CD14-positive monocyte (primary cell): ENCODE measurements at regions not wholly inside any gene's neighbourhood (a gene's known extent, or its start where the extent isn't known, plus 50 kb on each side); places are given as distances from the start of the nearest gene placed in this dataset.

Source experiments
- DNase-seq, 3 donors: peaks; one replicate each; pipeline ENCODE4 v3.0.0-alpha.2; 2011 to 2022
- H2AFZ ChIP-seq: 2 replicates; pipeline ENCODE4 v1.6.0; 2012; ENCODE audit warnings: mild to moderate bottlenecking, low read depth, low read length, inconsistent platforms; ENCODE audit not compliant: insufficient read depth, poor library complexity, severe bottlenecking
- H3K27ac ChIP-seq, 2 donors: 1 replicate in 1 of 2; 2 replicates in 1 of 2; pipeline ENCODE4 v1.5.1; 2012 to 2013; ENCODE audit warnings: low read length in 2 of 2, control low read depth in 1 of 2, inconsistent platforms in 1 of 2, low read depth in 1 of 2, mild to moderate bottlenecking in 1 of 2
- H3K27me3 ChIP-seq, 2 donors: one replicate each; pipeline versions ENCODE4 v1.6.0 to v1.6.1; 2011 to 2013; ENCODE audit warnings: low read length in 2 of 2; ENCODE audit not compliant: control insufficient read depth in 2 of 2, insufficient read depth in 2 of 2
- H3K36me3 ChIP-seq, 2 donors: replicated peaks in 1 of 2; 1 replicate in 1 of 2; 2 replicates in 1 of 2; pipeline versions ENCODE4 v1.5.1 to v1.6.1; 2012 to 2013; ENCODE audit warnings: low read length in 2 of 2, control low read depth in 1 of 2, inconsistent platforms in 1 of 2, mild to moderate bottlenecking in 1 of 2; ENCODE audit not compliant: insufficient read depth in 2 of 2, control insufficient read depth in 1 of 2
- H3K4me1 ChIP-seq, 2 donors: 1 replicate in 1 of 2; 2 replicates in 1 of 2; pipeline versions ENCODE4 v1.5.1 to v1.6.1; 2012 to 2013; ENCODE audit warnings: low read length in 2 of 2, control low read depth in 1 of 2, inconsistent platforms in 1 of 2, mild to moderate bottlenecking in 1 of 2, moderate library complexity in 1 of 2; ENCODE audit not compliant: insufficient read depth in 2 of 2, control insufficient read depth in 1 of 2
- H3K4me2 ChIP-seq: replicated peaks from 2 replicates; pipeline ENCODE3; 2012; ENCODE audit warnings: low read length, moderate library complexity, mild to moderate bottlenecking; ENCODE audit not compliant: poor library complexity, severe bottlenecking; ENCODE audit errors: extremely low read depth
- H3K4me3 ChIP-seq, 3 experiments: fragments of 200-600 bp in 1 of 3; sonication (generic) in 1 of 3; replicated peaks in 1 of 3; 1 replicate in 2 of 3; 2 replicates in 1 of 3; pipeline ENCODE4 v1.5.1; 2011 to 2013; ENCODE audit warnings: low read length in 3 of 3, mild to moderate bottlenecking in 3 of 3, control low read depth in 2 of 3, low read depth in 2 of 3, inconsistent platforms in 1 of 3, moderate library complexity in 1 of 3
- H3K79me2 ChIP-seq: 2 replicates; pipeline ENCODE4 v1.6.0; 2012; ENCODE audit warnings: mild to moderate bottlenecking, control low read depth, inconsistent platforms, low read length, moderate library complexity; ENCODE audit not compliant: insufficient read depth
- H3K9ac ChIP-seq: 2 replicates; pipeline ENCODE4 v1.6.0; 2017; ENCODE audit warnings: low read length, mild to moderate bottlenecking; ENCODE audit not compliant: insufficient read depth, poor library complexity, severe bottlenecking
- H3K9me3 ChIP-seq, 2 donors: replicated peaks in 1 of 2; 1 replicate in 1 of 2; 2 replicates in 1 of 2; pipeline versions ENCODE4 v1.5.1 to v1.6.1; 2012 to 2013; ENCODE audit warnings: low read length in 2 of 2, control low read depth in 1 of 2; ENCODE audit not compliant: control insufficient read depth in 1 of 2, insufficient read depth in 1 of 2
- H4K20me1 ChIP-seq: 2 replicates; pipeline ENCODE4 v1.6.0; 2012; ENCODE audit warnings: mild to moderate bottlenecking, low read length, control low read depth, moderate library complexity; ENCODE audit not compliant: insufficient read depth
- H3K27ac Mint-ChIP-seq, 7 donors: one replicate each; pipeline ENCODE4 v1.8.0; 2020; ENCODE audit warnings: mild to moderate bottlenecking in 7 of 7, mixed read lengths in 7 of 7, moderate library complexity in 6 of 7, inconsistent platforms in 2 of 7
- H3K27me3 Mint-ChIP-seq, 3 donors: one replicate each; pipeline ENCODE4 v1.8.0; 2021 to 2022; ENCODE audit warnings: low read depth in 3 of 3, mild to moderate bottlenecking in 3 of 3, mixed read lengths in 3 of 3, moderate library complexity in 3 of 3, inconsistent platforms in 1 of 3
- H3K36me3 Mint-ChIP-seq, 2 donors: one replicate each; pipeline ENCODE4 v1.8.0; 2020; ENCODE audit warnings: mixed read lengths in 2 of 2, inconsistent platforms in 1 of 2, mild to moderate bottlenecking in 1 of 2
- H3K4me1 Mint-ChIP-seq: one replicate; pipeline ENCODE4 v1.8.0; 2020; ENCODE audit warnings: mild to moderate bottlenecking, mixed read lengths
- H3K4me3 Mint-ChIP-seq, 2 donors: one replicate each; pipeline ENCODE4 v1.8.0; 2020; ENCODE audit warnings: mild to moderate bottlenecking in 2 of 2, mixed read lengths in 2 of 2, moderate library complexity in 1 of 2
- H3K9me3 Mint-ChIP-seq, 7 donors: one replicate each; pipeline ENCODE4 v1.8.0; 2020 to 2022; ENCODE audit warnings: mixed read lengths in 7 of 7, mild to moderate bottlenecking in 6 of 7, moderate library complexity in 6 of 7, inconsistent platforms in 2 of 7
- CTCF ChIP-seq: fragments of 200-600 bp; IDR thresholded peaks from one replicate; pipeline ENCODE4 v1.8.0; 2022; ENCODE audit warnings: antibody characterized with exemption, mild to moderate bottlenecking
- WGBS: methylation state at CpG from one replicate; pipeline ENCODE4 v1.1.5; 2013; ENCODE audit warnings: missing lambda C conversion rate; ENCODE audit not compliant: insufficient coverage; 5-methylcytosine and 5-hydroxymethylcytosine counted together
- intact Hi-C, 2 donors: fragments of 100-400 bp; cut with micrococcal nuclease; formaldehyde crosslinking; loops; one replicate each; pipeline versions ENCODE4 v1.15.0 to v1.15.1; 2023

GRCh38 chr2:129092956-129093355 lies 774.3 kb upstream of the HS6ST1 start:
- TF ChIP-seq CTCF = no peak
- Histone ChIP-seq H4K20me1 (no peaks in the 10 kb centered on the region), H3K4me3 (no peak overlapping the region), H3K4me1 (no peaks in the 10 kb centered on the region), H3K36me3 (no peaks in the 10 kb centered on the region), H3K9me3 (no peaks in the 10 kb centered on the region), H2AFZ (no peak overlapping the region), H3K9ac (no peak overlapping the region), H3K27me3 (no peaks in the 10 kb centered on the region), H3K79me2 (no peaks in the 10 kb centered on the region), H3K27ac (no peak overlapping the region), H3K4me2 (no peak overlapping the region)
- Mint-ChIP-seq H3K27me3 (peaks cover 0 to 8% (median 3%) of the 10 kb centered on the region in 3 donors), H3K9me3 (peaks cover 0 to 3% (median 1%) of the 10 kb centered on the region in 7 donors), H3K36me3 (no peaks in the 10 kb centered on the region), H3K4me1 (no peaks in the 10 kb centered on the region), H3K4me3 (no peak overlapping the region), H3K27ac (no peak overlapping the region)
- DNase-seq = no peak
- intact Hi-C loops = no loop called here
- 95% methylated on average over 3 of the region's 5 CpGs for WGBS

GRCh38 chr2:129101186-129101585 lies 782.5 kb upstream of the HS6ST1 start:
- Mint-ChIP-seq H3K27ac (no peak overlapping the region), H3K27me3 (peaks cover 2 to 3% (median 2%) of the 10 kb centered on the region in 3 donors), H3K36me3 (no peaks in the 10 kb centered on the region), H3K9me3 (peaks cover 0 to 3% (median 1%) of the 10 kb centered on the region in 7 donors), H3K4me1 (no peaks in the 10 kb centered on the region), H3K4me3 (no peak overlapping the region)
- H3K4me2 ChIP-seq = no peak overlapping the region
- no peak overlapping the region for H3K27ac ChIP-seq
- no CpG with 5 or more reads among the region's 2 CpGs for WGBS
- intact Hi-C loops = no loop called here
- no peak for TF ChIP-seq CTCF
- H2AFZ ChIP-seq = no peak overlapping the region
- no peak for DNase-seq
- no peaks in the 10 kb centered on the region for H3K9me3 ChIP-seq
- H3K36me3 ChIP-seq = no peaks in the 10 kb centered on the region
- H3K4me1 ChIP-seq = no peaks in the 10 kb centered on the region
- no peak overlapping the region for H3K4me3 ChIP-seq
- no peak overlapping the region for H3K9ac ChIP-seq
- no peaks in the 10 kb centered on the region for H4K20me1 ChIP-seq
- no peaks in the 10 kb centered on the region for H3K79me2 ChIP-seq
- no peaks in the 10 kb centered on the region for H3K27me3 ChIP-seq
